H1 (cell line): ENCODE measurements at regions not wholly inside any gene's neighbourhood (a gene's known extent, or its start where the extent isn't known, plus 50 kb on each side); places are given as distances from the start of the nearest gene placed in this dataset. TPM values are rescaled to one million over a fixed set of nuclear protein-coding genes. Genes with fewer than 3 reads are reported as not detected.

Source experiments
- small RNA-seq: library from polyadenylated mRNA; stranded (forward); fragments of <200 nt; extraction: miRNeasy Mini kit (QIAGEN cat#:217004); gene quantifications from one replicate; pipeline ENCODE3, GENCODE V24; 2013; ENCODE audit not compliant: insufficient read depth

Small RNA genes in the stretch of these regions (small RNA-seq; reads per million reads assigned to genes)
- gene SRIP1: not detected
